Fibroblast of pulmonary artery (primary cell): ENCODE measurements at regions not wholly inside any gene's neighbourhood (a gene's known extent, or its start where the extent isn't known, plus 50 kb on each side); places are given as distances from the start of the nearest gene placed in this dataset.

Experiments used
- DNase-seq: peaks from one replicate; pipeline ENCODE4 v3.0.0-alpha.2; 2010; ENCODE audit warnings: low read depth
- H3K4me3 ChIP-seq: replicated peaks from 2 replicates; pipeline ENCODE4 v1.5.1; 2011; ENCODE audit warnings: low read depth, mild to moderate bottlenecking, control low read depth, low read length, moderate library complexity
- CTCF ChIP-seq: IDR thresholded peaks from 2 replicates; pipeline ENCODE4 v1.5.1; 2011; ENCODE audit warnings: mild to moderate bottlenecking, control low read depth, low read length, inconsistent platforms; ENCODE audit errors: missing control alignments

- no peak for DNase-seq
- no peak overlapping the region for H3K4me3 ChIP-seq
- TF ChIP-seq CTCF: no peak
These were observed 595.4 kb downstream of the IRX1 start for GRCh38 chr5:4191041-4191440.

GRCh38 chr5:4191703-4192102 is 596.1 kb downstream of the IRX1 start:
- no peak for DNase-seq
- no peak for TF ChIP-seq CTCF
- no peak overlapping the region for H3K4me3 ChIP-seq

GRCh38 chr5:4192111-4192510 is 596.5 kb downstream of the IRX1 start:
- no peak overlapping the region for H3K4me3 ChIP-seq
- DNase-seq: no peak
- no peak for TF ChIP-seq CTCF

GRCh38 chr5:4196744-4197143 is 601.1 kb downstream of the IRX1 start:
- H3K4me3 ChIP-seq: no peak overlapping the region
- peak; percentile 4 for DNase-seq
- TF ChIP-seq CTCF: no peak

GRCh38 chr5:4197151-4197550 is 601.5 kb downstream of the IRX1 start:
- TF ChIP-seq CTCF: no peak
- H3K4me3 ChIP-seq: no peak overlapping the region
- DNase-seq: peak; percentile 10

GRCh38 chr5:4198461-4198860 is 602.8 kb downstream of the IRX1 start:
- H3K4me3 ChIP-seq: no peak overlapping the region
- TF ChIP-seq CTCF: no peak
- no peak for DNase-seq

- H3K4me3 ChIP-seq: no peak overlapping the region
- DNase-seq: no peak
- TF ChIP-seq CTCF: no peak
These were observed 603.6 kb downstream of the IRX1 start for GRCh38 chr5:4199049-4199841.
